ENCODE measurements at regions not wholly inside any gene's neighbourhood (a gene's known extent, or its start where the extent isn't known, plus 50 kb on each side); places are given as distances from the start of the nearest gene placed in this dataset.
"Not testable (repeated sequence)": the region's sequence is repeated elsewhere in the genome, so short reads cannot be mapped to it uniquely, and the experiment has no call there.

DNA sequence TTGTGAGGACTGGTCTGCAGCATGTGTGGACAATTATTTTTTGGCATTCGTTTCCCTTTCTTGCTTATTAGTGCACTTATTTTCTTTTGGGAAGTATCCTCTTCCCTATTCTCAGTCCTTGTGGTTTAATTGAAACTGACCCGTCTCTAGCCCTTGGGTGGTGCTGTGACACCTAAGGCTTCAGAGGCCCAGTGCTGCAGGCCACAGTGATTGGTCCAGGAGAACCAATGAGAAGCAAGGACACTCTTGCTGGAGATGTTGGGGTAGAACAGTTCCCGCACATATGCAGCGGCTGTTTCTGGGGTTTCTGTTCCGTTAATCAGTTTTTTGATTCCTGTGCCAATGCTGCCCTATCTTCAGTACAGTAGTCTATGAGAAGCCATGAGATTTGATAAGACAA, 195.3 kb downstream of the IL20RB start:
- not testable (repeated sequence) for TF ChIP-seq ZNF274 (IDR thresholded peaks at IDR 0.05; ENCODE audit: low read depth, low read length); YY1 (IDR thresholded peaks at IDR 0.05; ENCODE audit: insufficient read depth, insufficient read length)

All from NT2/D1 (cell line).